ENCODE measurements at regions not wholly inside any gene's neighbourhood (a gene's known extent, or its start where the extent isn't known, plus 50 kb on each side); places are given as distances from the start of the nearest gene placed in this dataset.
"Not testable (repeated sequence)": the region's sequence is repeated elsewhere in the genome, so short reads cannot be mapped to it uniquely, and the experiment has no call there.

- DNase-seq (ENCODE audit: low read depth in 4 of 4, low spot score in 3 of 4), result no peak
Observed at GRCh38 chr5:2101685-2102084, 219.0 kb upstream of the IRX4 start.

GRCh38 chr5:2096887-2097505 lies 214.3 kb upstream of the IRX4 start:
- DNase-seq (ENCODE audit: low read depth in 4 of 4, low spot score in 3 of 4), result no peak

- DNase-seq (ENCODE audit: low read depth in 4 of 4, low spot score in 3 of 4), result no peak
Observed at GRCh38 chr5:2095011-2095410, 212.3 kb upstream of the IRX4 start.

GRCh38 chr5:2094616-2094995 lies 211.9 kb upstream of the IRX4 start:
- DNase-seq (ENCODE audit: low read depth in 4 of 4, low spot score in 3 of 4), result no peak

GRCh38 chr5:2093859-2094615 lies 211.3 kb upstream of the IRX4 start:
- DNase-seq (ENCODE audit: low read depth in 4 of 4, low spot score in 3 of 4), result no peak

GRCh38 chr5:2091921-2092320 lies 209.2 kb upstream of the IRX4 start:
- DNase-seq (ENCODE audit: low read depth in 4 of 4, low spot score in 3 of 4), result no peak

GRCh38 chr5:2087980-2088379 lies 205.3 kb upstream of the IRX4 start:
- no peak for DNase-seq (ENCODE audit: low read depth in 4 of 4, low spot score in 3 of 4)

GRCh38 chr5:2075365-2075764 lies 192.6 kb upstream of the IRX4 start:
- DNase-seq (ENCODE audit: low read depth in 4 of 4, low spot score in 3 of 4), result no peak

GRCh38 chr5:2071562-2071961 lies 188.8 kb upstream of the IRX4 start:
- DNase-seq (ENCODE audit: low read depth in 4 of 4, low spot score in 3 of 4), result no peak

- DNase-seq (ENCODE audit: low read depth in 4 of 4, low spot score in 3 of 4), result peak in 1 of 4 donors; percentile 3
Observed at GRCh38 chr5:2070787-2071186, 188.1 kb upstream of the IRX4 start.

- DNase-seq (ENCODE audit: low read depth in 4 of 4, low spot score in 3 of 4), result no peak
Observed at GRCh38 chr5:2068531-2068930, 185.8 kb upstream of the IRX4 start.

- no peak for DNase-seq (ENCODE audit: low read depth in 4 of 4, low spot score in 3 of 4)
Observed at GRCh38 chr5:2066373-2066772, 183.6 kb upstream of the IRX4 start.

GRCh38 chr5:2063380-2063779 lies 180.7 kb upstream of the IRX4 start:
- not testable (repeated sequence) for DNase-seq (ENCODE audit: low read depth in 4 of 4, low spot score in 3 of 4)

GRCh38 chr5:2052687-2053086 lies 170.0 kb upstream of the IRX4 start:
- DNase-seq (ENCODE audit: low read depth in 4 of 4, low spot score in 3 of 4), result no peak

- no peak for DNase-seq (ENCODE audit: low read depth in 4 of 4, low spot score in 3 of 4)
Observed at GRCh38 chr5:2049876-2050275, 167.2 kb upstream of the IRX4 start.

- no peak for DNase-seq (ENCODE audit: low read depth in 4 of 4, low spot score in 3 of 4)
Observed at GRCh38 chr5:2048664-2049063, 165.9 kb upstream of the IRX4 start.

- DNase-seq (ENCODE audit: low read depth in 4 of 4, low spot score in 3 of 4), result no peak
Observed at GRCh38 chr5:2047341-2047927, 164.7 kb upstream of the IRX4 start.

- no peak for DNase-seq (ENCODE audit: low read depth in 4 of 4, low spot score in 3 of 4)
Observed at GRCh38 chr5:2044041-2044440, 161.3 kb upstream of the IRX4 start.

GRCh38 chr5:2039180-2039531 lies 156.4 kb upstream of the IRX4 start:
- peak in 3 of 4 donors; percentile 10 to 22 (median 16) for DNase-seq (ENCODE audit: low read depth in 4 of 4, low spot score in 3 of 4)

GRCh38 chr5:2038321-2039179 lies 155.8 kb upstream of the IRX4 start:
- DNase-seq (ENCODE audit: low read depth in 4 of 4, low spot score in 3 of 4), result peak in 3 of 4 donors; percentile 21 to 36 (median 31)

GRCh38 chr5:2036885-2037284 lies 154.2 kb upstream of the IRX4 start:
- DNase-seq (ENCODE audit: low read depth in 4 of 4, low spot score in 3 of 4), result no peak

All from left renal pelvis (tissue), 4 donors.